Uterus (tissue), 2 donors: ENCODE measurements at regions not wholly inside any gene's neighbourhood (a gene's known extent, or its start where the extent isn't known, plus 50 kb on each side); places are given as distances from the start of the nearest gene placed in this dataset.

Experiments
- CTCF ChIP-seq, 4 experiments: fragments of 200-600 bp in 2 of 4; fragments of 450-650 bp in 2 of 4; sonication (generic) in 2 of 4; IDR thresholded peaks; one replicate each; pipeline ENCODE4 v1.5.1; 2016 to 2019; ENCODE audit warnings: antibody characterized with exemption in 4 of 4, mild to moderate bottlenecking in 2 of 4, moderate library complexity in 1 of 4
- POLR2A ChIP-seq, 2 donors: fragments of 450-650 bp; IDR thresholded peaks; one replicate each; pipeline ENCODE4 v1.6.1; 2016; ENCODE audit warnings: antibody characterized with exemption in 2 of 2, mild to moderate bottlenecking in 1 of 2, moderate library complexity in 1 of 2

GRCh38 chr11:80424012-80424695, 983.3 kb upstream of the TENM4 start:
- TF ChIP-seq CTCF (IDR thresholded peaks at IDR 0.05) (no peak), POLR2A (IDR thresholded peaks at IDR 0.05) (no peak)
